ENCODE measurements at regions not wholly inside any gene's neighbourhood (a gene's known extent, or its start where the extent isn't known, plus 50 kb on each side); places are given as distances from the start of the nearest gene placed in this dataset.
"Not testable (repeated sequence)": the region's sequence is repeated elsewhere in the genome, so short reads cannot be mapped to it uniquely, and the experiment has no call there.

GRCh38 chr14:106507354-106507753 is 981.0 kb downstream of the TMEM121 start:
- H3K4me3 ChIP-seq (ENCODE audit: low read length in 2 of 2), result peak overlapping the region in 1 of 2 donors; percentile 26
- H3K36me3 ChIP-seq (ENCODE audit: control insufficient read depth in 2 of 2, insufficient read depth in 2 of 2, low read length in 2 of 2), result no peaks in the 10 kb centered on the region
- no peaks in the 10 kb centered on the region for H3K4me1 ChIP-seq (ENCODE audit: control insufficient read depth in 2 of 2, insufficient read depth in 2 of 2, low read length in 2 of 2)
- H3K9me3 ChIP-seq (ENCODE audit: control insufficient read depth in 2 of 2, low read length in 2 of 2), result no peaks in the 10 kb centered on the region
- no peaks in the 10 kb centered on the region for H3K27me3 ChIP-seq (ENCODE audit: control insufficient read depth in 2 of 2, insufficient read depth in 2 of 2, low read length in 2 of 2)
- peak overlapping the region in 1 of 2 donors; percentile 38 for H3K27ac ChIP-seq (ENCODE audit: low read depth in 2 of 2, low read length in 2 of 2)
- H3K9ac ChIP-seq (ENCODE audit: low read depth in 1 of 2, low read length in 2 of 2), result no peak overlapping the region

GRCh38 chr14:106508216-106508615 is 981.8 kb downstream of the TMEM121 start:
- H3K4me1 ChIP-seq (ENCODE audit: control insufficient read depth in 2 of 2, insufficient read depth in 2 of 2, low read length in 2 of 2), result no peaks in the 10 kb centered on the region
- H3K27ac ChIP-seq (ENCODE audit: low read depth in 2 of 2, low read length in 2 of 2), result no peak overlapping the region
- H3K4me3 ChIP-seq (ENCODE audit: low read length in 2 of 2), result no peak overlapping the region
- H3K36me3 ChIP-seq (ENCODE audit: control insufficient read depth in 2 of 2, insufficient read depth in 2 of 2, low read length in 2 of 2), result no peaks in the 10 kb centered on the region
- H3K27me3 ChIP-seq (ENCODE audit: control insufficient read depth in 2 of 2, insufficient read depth in 2 of 2, low read length in 2 of 2), result no peaks in the 10 kb centered on the region
- no peak overlapping the region for H3K9ac ChIP-seq (ENCODE audit: low read depth in 1 of 2, low read length in 2 of 2)
- H3K9me3 ChIP-seq (ENCODE audit: control insufficient read depth in 2 of 2, low read length in 2 of 2), result no peaks in the 10 kb centered on the region

- Histone ChIP-seq H3K27me3 (ENCODE audit: control insufficient read depth in 2 of 2, insufficient read depth in 2 of 2, low read length in 2 of 2) (no peaks in the 10 kb centered on the region), H3K9me3 (ENCODE audit: control insufficient read depth in 2 of 2, low read length in 2 of 2) (no peaks in the 10 kb centered on the region), H3K9ac (ENCODE audit: low read depth in 1 of 2, low read length in 2 of 2) (no peak overlapping the region), H3K36me3 (ENCODE audit: control insufficient read depth in 2 of 2, insufficient read depth in 2 of 2, low read length in 2 of 2) (no peaks in the 10 kb centered on the region), H3K27ac (ENCODE audit: low read depth in 2 of 2, low read length in 2 of 2) (no peak overlapping the region), H3K4me1 (ENCODE audit: control insufficient read depth in 2 of 2, insufficient read depth in 2 of 2, low read length in 2 of 2) (no peaks in the 10 kb centered on the region), H3K4me3 (ENCODE audit: low read length in 2 of 2) (no peak overlapping the region)
These were observed 982.8 kb downstream of the TMEM121 start for GRCh38 chr14:106509176-106509575.

- no peaks in the 10 kb centered on the region for H3K36me3 ChIP-seq (ENCODE audit: control insufficient read depth in 2 of 2, insufficient read depth in 2 of 2, low read length in 2 of 2)
- no peak overlapping the region for H3K4me3 ChIP-seq (ENCODE audit: low read length in 2 of 2)
- H3K4me1 ChIP-seq (ENCODE audit: control insufficient read depth in 2 of 2, insufficient read depth in 2 of 2, low read length in 2 of 2), result no peaks in the 10 kb centered on the region
- H3K27me3 ChIP-seq (ENCODE audit: control insufficient read depth in 2 of 2, insufficient read depth in 2 of 2, low read length in 2 of 2), result no peaks in the 10 kb centered on the region
- H3K9ac ChIP-seq (ENCODE audit: low read depth in 1 of 2, low read length in 2 of 2), result no peak overlapping the region
- no peak overlapping the region for H3K27ac ChIP-seq (ENCODE audit: low read depth in 2 of 2, low read length in 2 of 2)
- H3K9me3 ChIP-seq (ENCODE audit: control insufficient read depth in 2 of 2, low read length in 2 of 2), result no peaks in the 10 kb centered on the region
These were observed 983.4 kb downstream of the TMEM121 start for GRCh38 chr14:106509807-106510206.

DNA sequence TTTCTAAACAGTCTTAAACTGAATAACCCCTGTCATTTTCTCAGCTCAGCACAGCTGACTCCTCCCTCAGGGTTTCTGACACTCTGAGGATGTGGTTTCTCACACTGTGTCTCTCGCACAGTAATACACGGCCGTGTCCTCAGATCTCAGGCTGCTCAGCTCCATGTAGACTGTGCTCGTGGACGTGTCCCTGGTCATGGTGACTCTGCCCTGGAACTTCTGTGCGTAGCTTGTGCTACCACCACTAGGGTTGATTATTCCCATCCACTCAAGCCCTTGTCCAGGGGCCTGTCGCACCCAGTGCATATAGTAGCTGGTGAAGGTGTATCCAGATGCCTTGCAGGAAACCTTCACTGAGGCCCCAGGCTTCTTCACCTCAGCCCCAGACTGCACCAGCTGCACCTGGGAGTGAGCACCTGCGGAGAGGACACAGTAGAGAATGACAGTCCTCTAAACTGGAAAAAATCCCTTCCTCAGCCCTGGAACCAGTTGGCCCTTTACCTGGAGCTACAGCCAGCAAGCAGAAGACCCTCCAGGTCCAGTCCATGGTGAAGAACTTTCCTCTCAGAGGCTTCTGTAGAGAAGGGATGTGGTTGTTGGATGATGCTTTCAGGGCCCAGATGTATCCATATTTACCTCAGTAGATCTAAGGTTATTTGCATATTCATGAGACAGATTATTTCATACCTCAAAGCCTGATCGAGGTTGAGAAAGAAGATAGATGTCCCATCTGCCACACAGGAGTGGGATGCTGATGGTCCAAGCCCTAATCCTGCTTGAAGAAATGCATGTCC is 984.8 kb downstream of the TMEM121 start:
- no peaks in the 10 kb centered on the region for H3K4me1 ChIP-seq (ENCODE audit: control insufficient read depth in 2 of 2, insufficient read depth in 2 of 2, low read length in 2 of 2)
- H3K27me3 ChIP-seq (ENCODE audit: control insufficient read depth in 2 of 2, insufficient read depth in 2 of 2, low read length in 2 of 2), result no peaks in the 10 kb centered on the region
- peak overlapping the region in 1 of 2 donors; percentile 12 for H3K27ac ChIP-seq (ENCODE audit: low read depth in 2 of 2, low read length in 2 of 2)
- H3K9me3 ChIP-seq (ENCODE audit: control insufficient read depth in 2 of 2, low read length in 2 of 2), result no peaks in the 10 kb centered on the region
- H3K4me3 ChIP-seq (ENCODE audit: low read length in 2 of 2), result no peak overlapping the region
- H3K36me3 ChIP-seq (ENCODE audit: control insufficient read depth in 2 of 2, insufficient read depth in 2 of 2, low read length in 2 of 2), result no peaks in the 10 kb centered on the region
- no peak overlapping the region for H3K9ac ChIP-seq (ENCODE audit: low read depth in 1 of 2, low read length in 2 of 2)

- Histone ChIP-seq H3K4me1 (ENCODE audit: control insufficient read depth in 2 of 2, insufficient read depth in 2 of 2, low read length in 2 of 2) (no peaks in the 10 kb centered on the region), H3K36me3 (ENCODE audit: control insufficient read depth in 2 of 2, insufficient read depth in 2 of 2, low read length in 2 of 2) (no peaks in the 10 kb centered on the region), H3K27ac (ENCODE audit: low read depth in 2 of 2, low read length in 2 of 2) (peak overlapping the region in 1 of 2 donors; percentile 12), H3K9ac (ENCODE audit: low read depth in 1 of 2, low read length in 2 of 2) (no peak overlapping the region), H3K27me3 (ENCODE audit: control insufficient read depth in 2 of 2, insufficient read depth in 2 of 2, low read length in 2 of 2) (no peaks in the 10 kb centered on the region), H3K4me3 (ENCODE audit: low read length in 2 of 2) (no peak overlapping the region), H3K9me3 (ENCODE audit: control insufficient read depth in 2 of 2, low read length in 2 of 2) (no peaks in the 10 kb centered on the region)
These were observed 985.4 kb downstream of the TMEM121 start for GRCh38 chr14:106511800-106512198.

GRCh38 chr14:106513302-106513701 is 986.9 kb downstream of the TMEM121 start:
- Histone ChIP-seq H3K9me3 (ENCODE audit: control insufficient read depth in 2 of 2, low read length in 2 of 2) (no peaks in the 10 kb centered on the region), H3K27me3 (ENCODE audit: control insufficient read depth in 2 of 2, insufficient read depth in 2 of 2, low read length in 2 of 2) (no peaks in the 10 kb centered on the region), H3K4me3 (ENCODE audit: low read length in 2 of 2) (no peak overlapping the region), H3K36me3 (ENCODE audit: control insufficient read depth in 2 of 2, insufficient read depth in 2 of 2, low read length in 2 of 2) (no peaks in the 10 kb centered on the region), H3K27ac (ENCODE audit: low read depth in 2 of 2, low read length in 2 of 2) (no peak overlapping the region), H3K9ac (ENCODE audit: low read depth in 1 of 2, low read length in 2 of 2) (no peak overlapping the region), H3K4me1 (ENCODE audit: control insufficient read depth in 2 of 2, insufficient read depth in 2 of 2, low read length in 2 of 2) (no peaks in the 10 kb centered on the region)

GRCh38 chr14:106518054-106518943 is 991.9 kb downstream of the TMEM121 start:
- H3K27me3 ChIP-seq (ENCODE audit: control insufficient read depth in 2 of 2, insufficient read depth in 2 of 2, low read length in 2 of 2), result no peaks in the 10 kb centered on the region
- H3K27ac ChIP-seq (ENCODE audit: low read depth in 2 of 2, low read length in 2 of 2), result no peak overlapping the region
- no peaks in the 10 kb centered on the region for H3K36me3 ChIP-seq (ENCODE audit: control insufficient read depth in 2 of 2, insufficient read depth in 2 of 2, low read length in 2 of 2)
- no peaks in the 10 kb centered on the region for H3K4me1 ChIP-seq (ENCODE audit: control insufficient read depth in 2 of 2, insufficient read depth in 2 of 2, low read length in 2 of 2)
- no peak overlapping the region for H3K9ac ChIP-seq (ENCODE audit: low read depth in 1 of 2, low read length in 2 of 2)
- no peak overlapping the region for H3K4me3 ChIP-seq (ENCODE audit: low read length in 2 of 2)
- H3K9me3 ChIP-seq (ENCODE audit: control insufficient read depth in 2 of 2, low read length in 2 of 2), result no peaks in the 10 kb centered on the region

GRCh38 chr14:106522118-106522517 is 995.7 kb downstream of the TMEM121 start:
- not testable (repeated sequence) for H3K27me3 ChIP-seq (ENCODE audit: control insufficient read depth in 2 of 2, insufficient read depth in 2 of 2, low read length in 2 of 2); H3K27ac ChIP-seq (ENCODE audit: low read depth in 2 of 2, low read length in 2 of 2)

DNA sequence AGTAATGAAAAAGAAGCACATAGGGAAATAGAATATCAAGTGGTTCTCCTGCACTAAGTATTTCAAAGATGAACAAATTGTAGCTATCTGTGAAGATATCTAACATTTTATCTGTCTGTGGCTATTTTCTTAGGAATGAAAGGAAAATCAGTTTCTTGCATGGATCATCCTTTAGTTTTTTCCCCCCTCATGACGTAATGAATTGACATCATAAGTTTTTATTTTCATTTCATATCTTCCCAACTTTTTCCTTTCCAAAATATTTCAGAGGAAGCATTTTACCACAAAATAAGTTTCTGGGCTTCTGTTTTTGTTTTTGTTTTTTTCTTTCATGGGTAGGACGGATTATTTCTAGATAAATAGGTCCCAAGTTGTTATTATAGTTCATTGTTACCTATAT is 996.6 kb downstream of the TMEM121 start:
- Histone ChIP-seq H3K9me3 (ENCODE audit: control insufficient read depth in 2 of 2, low read length in 2 of 2) (no peaks in the 10 kb centered on the region), H3K4me3 (ENCODE audit: low read length in 2 of 2) (no peak overlapping the region), H3K27ac (ENCODE audit: low read depth in 2 of 2, low read length in 2 of 2) (no peak overlapping the region), H3K9ac (ENCODE audit: low read depth in 1 of 2, low read length in 2 of 2) (no peak overlapping the region), H3K36me3 (ENCODE audit: control insufficient read depth in 2 of 2, insufficient read depth in 2 of 2, low read length in 2 of 2) (no peaks in the 10 kb centered on the region), H3K27me3 (ENCODE audit: control insufficient read depth in 2 of 2, insufficient read depth in 2 of 2, low read length in 2 of 2) (no peaks in the 10 kb centered on the region), H3K4me1 (ENCODE audit: control insufficient read depth in 2 of 2, insufficient read depth in 2 of 2, low read length in 2 of 2) (no peaks in the 10 kb centered on the region)

More at GRCh38 chr14:106522118-106522517, 995.7 kb downstream of the TMEM121 start:
- H3K9ac ChIP-seq (ENCODE audit: low read depth in 1 of 2, low read length in 2 of 2); H3K9me3 ChIP-seq (ENCODE audit: control insufficient read depth in 2 of 2, low read length in 2 of 2); H3K36me3 ChIP-seq (ENCODE audit: control insufficient read depth in 2 of 2, insufficient read depth in 2 of 2, low read length in 2 of 2); H3K4me1 ChIP-seq (ENCODE audit: control insufficient read depth in 2 of 2, insufficient read depth in 2 of 2, low read length in 2 of 2); H3K4me3 ChIP-seq (ENCODE audit: low read length in 2 of 2): not testable (repeated sequence)
